ENCODE measurements at regions not wholly inside any gene's neighbourhood (a gene's known extent, or its start where the extent isn't known, plus 50 kb on each side); places are given as distances from the start of the nearest gene placed in this dataset.

GRCh38 chr5:173703466-173703865 lies 87.0 kb upstream of the BOD1 start:
- TF ChIP-seq CTCF (IDR thresholded peaks at IDR 0.05; ENCODE audit: poor library complexity) (no peak), EZH2 (IDR thresholded peaks at IDR 0.05; ENCODE audit: borderline replicate concordance) (no peak)

Data from hepatocyte (in vitro differentiated cells).